ENCODE measurements at regions not wholly inside any gene's neighbourhood (a gene's known extent, or its start where the extent isn't known, plus 50 kb on each side); places are given as distances from the start of the nearest gene placed in this dataset.

GRCh38 chr12:13454991-13455777 lies 258.7 kb downstream of the EMP1 start:
- Histone ChIP-seq H3K4me1 (no peaks in the 10 kb centered on the region), H3K4me3 (no peak overlapping the region), H3K4me2 (no peak overlapping the region), H3K27ac (no peak overlapping the region), H3K9me3 (no peaks in the 10 kb centered on the region)
- ChIA-PET CTCF (interaction anchor here (1.4 kb wide), 2 partner anchors 9 to 94 kb away, joined by 4 to 6 read pairs; no protein-coding TSS in a partner anchor), POLR2A (no interaction called here)
- no peak for TF ChIP-seq NPAS2 (CRISPR knock-in tag; IDR thresholded peaks at IDR 0.05; ENCODE audit: borderline replicate concordance)
- TF ChIP-seq ATOH8 (CRISPR knock-in tag; IDR thresholded peaks at IDR 0.05; ENCODE audit: low read depth) = no peak
- no peak for TF ChIP-seq KDM1A (IDR thresholded peaks at IDR 0.05; ENCODE audit: low read depth)
- TF ChIP-seq EHF (CRISPR knock-in tag; IDR thresholded peaks at IDR 0.05) = no peak
- TF ChIP-seq KDM5A (IDR thresholded peaks at IDR 0.05) = no peak
- no peak for TF ChIP-seq HDAC2 (IDR thresholded peaks at IDR 0.05)
- TF ChIP-seq, protein P1, sequence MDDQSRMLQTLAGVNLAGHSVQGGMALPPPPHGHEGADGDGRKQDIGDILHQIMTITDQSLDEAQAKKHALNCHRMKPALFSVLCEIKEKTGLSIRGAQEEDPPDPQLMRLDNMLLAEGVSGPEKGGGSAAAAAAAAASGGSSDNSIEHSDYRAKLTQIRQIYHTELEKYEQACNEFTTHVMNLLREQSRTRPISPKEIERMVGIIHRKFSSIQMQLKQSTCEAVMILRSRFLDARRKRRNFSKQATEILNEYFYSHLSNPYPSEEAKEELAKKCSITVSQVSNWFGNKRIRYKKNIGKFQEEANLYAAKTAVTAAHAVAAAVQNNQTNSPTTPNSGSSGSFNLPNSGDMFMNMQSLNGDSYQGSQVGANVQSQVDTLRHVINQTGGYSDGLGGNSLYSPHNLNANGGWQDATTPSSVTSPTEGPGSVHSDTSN (IDR thresholded peaks at IDR 0.05) = no peak
- TF ChIP-seq, protein P2, sequence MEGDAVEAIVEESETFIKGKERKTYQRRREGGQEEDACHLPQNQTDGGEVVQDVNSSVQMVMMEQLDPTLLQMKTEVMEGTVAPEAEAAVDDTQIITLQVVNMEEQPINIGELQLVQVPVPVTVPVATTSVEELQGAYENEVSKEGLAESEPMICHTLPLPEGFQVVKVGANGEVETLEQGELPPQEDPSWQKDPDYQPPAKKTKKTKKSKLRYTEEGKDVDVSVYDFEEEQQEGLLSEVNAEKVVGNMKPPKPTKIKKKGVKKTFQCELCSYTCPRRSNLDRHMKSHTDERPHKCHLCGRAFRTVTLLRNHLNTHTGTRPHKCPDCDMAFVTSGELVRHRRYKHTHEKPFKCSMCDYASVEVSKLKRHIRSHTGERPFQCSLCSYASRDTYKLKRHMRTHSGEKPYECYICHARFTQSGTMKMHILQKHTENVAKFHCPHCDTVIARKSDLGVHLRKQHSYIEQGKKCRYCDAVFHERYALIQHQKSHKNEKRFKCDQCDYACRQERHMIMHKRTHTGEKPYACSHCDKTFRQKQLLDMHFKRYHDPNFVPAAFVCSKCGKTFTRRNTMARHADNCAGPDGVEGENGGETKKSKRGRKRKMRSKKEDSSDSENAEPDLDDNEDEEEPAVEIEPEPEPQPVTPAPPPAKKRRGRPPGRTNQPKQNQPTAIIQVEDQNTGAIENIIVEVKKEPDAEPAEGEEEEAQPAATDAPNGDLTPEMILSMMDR (IDR thresholded peaks at IDR 0.05) = no peak
- TF ChIP-seq PHF8 (IDR thresholded peaks at IDR 0.05; ENCODE audit: borderline replicate concordance, low read depth) = no peak
- no peak for TF ChIP-seq MAFK (IDR thresholded peaks at IDR 0.05; ENCODE audit: partially characterized antibody)
- TF ChIP-seq HOXB13 (CRISPR knock-in tag; IDR thresholded peaks at IDR 0.05; ENCODE audit: low read depth) = no peak
- no peak for TF ChIP-seq HOXA7 (CRISPR knock-in tag; IDR thresholded peaks at IDR 0.05)
- no peak for TF ChIP-seq ZNF302 (CRISPR knock-in tag; IDR thresholded peaks at IDR 0.05)
- TF ChIP-seq EHMT2 (IDR thresholded peaks at IDR 0.05; ENCODE audit: low read depth) = no peak
- no peak for TF ChIP-seq TP53 (CRISPR knock-in tag; IDR thresholded peaks at IDR 0.05)
- TF ChIP-seq RCOR1 (IDR thresholded peaks at IDR 0.05; ENCODE audit: low read depth, low read length) = no peak
- FAIRE-seq (no peak), DNase-seq (ENCODE audit: low read depth in 1 of 2, low spot score in 1 of 2) (no peak), ATAC-seq (no peak)
- 28% methylated on average over 3 of the region's 3 CpGs for WGBS (ENCODE audit: missing lambda C conversion rate)

- ChIA-PET CTCF (no interaction called here), POLR2A (no interaction called here)
- no peak overlapping the region for H3K4me2 ChIP-seq
- TF ChIP-seq MAX (IDR thresholded peaks at IDR 0.05) = no peak
- no peak for TF ChIP-seq ZC3H11A (IDR thresholded peaks at IDR 0.05)
- TF ChIP-seq ATOH8 (CRISPR knock-in tag; IDR thresholded peaks at IDR 0.05; ENCODE audit: low read depth) = no peak
- no peak for TF ChIP-seq MAFK (IDR thresholded peaks at IDR 0.05; ENCODE audit: partially characterized antibody)
- TF ChIP-seq POLR2A (IDR thresholded peaks at IDR 0.05; ENCODE audit: low read length) = no peak
- no peak for TF ChIP-seq NR3C1 (IDR thresholded peaks at IDR 0.05)
- no peak for TF ChIP-seq TFCP2L1 (CRISPR knock-in tag; IDR thresholded peaks at IDR 0.05)
- TF ChIP-seq HOXA7 (CRISPR knock-in tag; IDR thresholded peaks at IDR 0.05) = no peak
- TF ChIP-seq POLR2AphosphoS2 (conservative IDR thresholded peaks at IDR 0.05; ENCODE audit: low read length) = no peak
- no peak for TF ChIP-seq HDAC2 (IDR thresholded peaks at IDR 0.05)
- TF ChIP-seq EP300 (IDR thresholded peaks at IDR 0.05) = no peak
- TF ChIP-seq ZFP36 (IDR thresholded peaks at IDR 0.05; ENCODE audit: borderline replicate concordance, partially characterized antibody) = no peak
- no peak for TF ChIP-seq ESRRA (IDR thresholded peaks at IDR 0.05; ENCODE audit: borderline replicate concordance, low read length)
- TF ChIP-seq ZNF302 (CRISPR knock-in tag; IDR thresholded peaks at IDR 0.05) = no peak
- TF ChIP-seq MAZ (IDR thresholded peaks at IDR 0.05; ENCODE audit: borderline replicate concordance, low read depth, low read length) = no peak
- no peak for TF ChIP-seq RFX5 (IDR thresholded peaks at IDR 0.05)
- TF ChIP-seq CBX2 (IDR thresholded peaks at IDR 0.05; ENCODE audit: borderline replicate concordance, low read depth) = no peak
- TF ChIP-seq NPAS2 (CRISPR knock-in tag; IDR thresholded peaks at IDR 0.05; ENCODE audit: borderline replicate concordance) = no peak
- TF ChIP-seq TP53 (CRISPR knock-in tag; IDR thresholded peaks at IDR 0.05) = no peak
- no peak for TF ChIP-seq HOXB13 (CRISPR knock-in tag; IDR thresholded peaks at IDR 0.05; ENCODE audit: low read depth)
- H3K9me3 ChIP-seq = no peaks in the 10 kb centered on the region
- no peak overlapping the region for H3K27ac ChIP-seq
- DNase-seq (ENCODE audit: low read depth in 1 of 2, low spot score in 1 of 2) (no peak), ATAC-seq (no peak), FAIRE-seq (no peak)
- WGBS (ENCODE audit: missing lambda C conversion rate) = 72% methylated on average over 4 of the region's 4 CpGs
- H3K4me1 ChIP-seq = no peaks in the 10 kb centered on the region
- no peak overlapping the region for H3K4me3 ChIP-seq
These were observed 256.5 kb downstream of the EMP1 start for GRCh38 chr12:13452955-13453570.

Measured in A549 (cell line).